BLaER1 (cell line): ENCODE measurements at regions not wholly inside any gene's neighbourhood (a gene's known extent, or its start where the extent isn't known, plus 50 kb on each side); places are given as distances from the start of the nearest gene placed in this dataset.

ENCODE experiments used
- H3K27ac ChIP-seq: shearing (Covaris generic); formaldehyde crosslinking; 2 replicates; pipeline ENCODE4 v1.8.1; 2022
- H3K27me3 ChIP-seq: shearing (Covaris generic); formaldehyde crosslinking; 2 replicates; pipeline ENCODE4 v1.8.1; 2022
- H3K36me3 ChIP-seq: shearing (Covaris generic); formaldehyde crosslinking; 2 replicates; pipeline ENCODE4 v1.8.1; 2022
- H3K4me1 ChIP-seq: shearing (Covaris generic); formaldehyde crosslinking; 2 replicates; pipeline ENCODE4 v1.8.1; 2022
- H3K4me2 ChIP-seq: shearing (Covaris generic); formaldehyde crosslinking; 2 replicates; pipeline ENCODE4 v1.8.1; 2022
- H3K4me3 ChIP-seq: shearing (Covaris generic); formaldehyde crosslinking; 2 replicates; pipeline ENCODE4 v1.8.1; 2022
- H3K9ac ChIP-seq: shearing (Covaris generic); formaldehyde crosslinking; 2 replicates; pipeline ENCODE4 v1.8.1; 2022
- H3K9me3 ChIP-seq: shearing (Covaris generic); formaldehyde crosslinking; 2 replicates; pipeline ENCODE4 v1.8.1; 2022
- H4K20me1 ChIP-seq: shearing (Covaris generic); formaldehyde crosslinking; 2 replicates; pipeline ENCODE4 v1.8.1; 2022
- Cebpa-rat ChIP-seq: shearing (Covaris generic); IDR thresholded peaks from 2 replicates; pipeline ENCODE4 v1.8.1; 2022

DNA sequence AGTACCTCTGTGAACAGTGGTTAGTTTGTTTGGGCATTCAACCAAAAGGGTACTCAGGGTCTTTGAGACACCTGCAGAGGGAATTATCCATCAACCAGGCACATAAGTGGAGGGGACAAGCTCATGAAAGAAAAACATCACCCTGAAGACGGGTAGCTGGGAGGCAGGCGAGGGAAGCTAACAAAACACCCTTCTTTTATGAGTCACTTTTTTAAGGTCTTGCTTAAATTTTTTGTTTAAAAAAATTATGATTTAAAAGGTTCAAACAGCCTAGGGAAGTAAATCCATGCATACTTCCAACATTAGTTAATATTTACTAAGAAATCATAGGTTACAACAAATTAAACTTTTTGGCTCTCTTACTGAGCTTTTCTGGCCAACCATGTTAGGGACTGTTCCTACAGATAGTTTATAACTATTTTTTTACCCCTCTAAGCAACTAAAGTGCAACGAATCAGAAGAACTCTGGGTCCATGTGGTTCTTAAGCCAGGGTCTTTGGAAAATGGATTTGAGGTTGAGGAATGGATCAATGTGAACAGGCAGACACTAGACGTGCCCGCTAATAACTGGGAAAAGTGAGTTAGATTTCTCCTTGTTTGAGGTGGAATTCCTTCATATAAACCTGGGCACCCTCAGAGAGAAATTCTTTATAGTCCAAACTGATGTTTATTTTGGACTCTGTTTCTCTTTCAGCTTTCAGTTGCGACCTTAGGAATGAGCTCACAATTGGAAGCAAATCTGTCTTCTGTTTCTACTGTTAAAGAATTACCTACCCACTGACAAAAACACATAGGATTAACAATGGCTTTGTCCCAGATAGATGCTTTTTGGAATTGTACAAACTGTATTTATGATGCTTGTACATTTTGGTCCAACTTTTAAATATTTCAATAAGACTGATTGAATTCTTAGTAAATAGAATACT, 123.0 kb downstream of the LYPLAL1 start:
- no peaks in the 10 kb centered on the region for H3K4me1 ChIP-seq
- H3K27me3 ChIP-seq: no peaks in the 10 kb centered on the region
- TF ChIP-seq Cebpa-rat: no peak
- H4K20me1 ChIP-seq: no peaks in the 10 kb centered on the region
- H3K36me3 ChIP-seq: no peaks in the 10 kb centered on the region
- no peak overlapping the region for H3K27ac ChIP-seq
- H3K4me3 ChIP-seq: no peak overlapping the region
- no peaks in the 10 kb centered on the region for H3K9me3 ChIP-seq
- no peak overlapping the region for H3K4me2 ChIP-seq
- H3K9ac ChIP-seq: no peak overlapping the region

- H4K20me1 ChIP-seq: no peaks in the 10 kb centered on the region
- no peak overlapping the region for H3K27ac ChIP-seq
- H3K4me1 ChIP-seq: no peaks in the 10 kb centered on the region
- no peak overlapping the region for H3K9ac ChIP-seq
- no peaks in the 10 kb centered on the region for H3K9me3 ChIP-seq
- no peaks in the 10 kb centered on the region for H3K36me3 ChIP-seq
- H3K4me2 ChIP-seq: no peak overlapping the region
- H3K4me3 ChIP-seq: no peak overlapping the region
- no peak for TF ChIP-seq Cebpa-rat
- H3K27me3 ChIP-seq: no peaks in the 10 kb centered on the region
These were observed 120.6 kb downstream of the LYPLAL1 start for GRCh38 chr1:219294251-219294650.

- Histone ChIP-seq H3K27ac (no peak overlapping the region), H3K9ac (no peak overlapping the region), H3K4me1 (no peaks in the 10 kb centered on the region), H3K4me2 (no peak overlapping the region), H4K20me1 (no peaks in the 10 kb centered on the region), H3K9me3 (no peaks in the 10 kb centered on the region), H3K36me3 (no peaks in the 10 kb centered on the region), H3K4me3 (no peak overlapping the region), H3K27me3 (no peaks in the 10 kb centered on the region)
- TF ChIP-seq Cebpa-rat: no peak
These were observed 119.7 kb downstream of the LYPLAL1 start for GRCh38 chr1:219293410-219293809.

- no peaks in the 10 kb centered on the region for H4K20me1 ChIP-seq
These were observed 119.3 kb downstream of the LYPLAL1 start for GRCh38 chr1:219292999-219293398.

GRCh38 chr1:219292341-219292740, 118.7 kb downstream of the LYPLAL1 start:
- H3K9ac ChIP-seq: no peak overlapping the region
- H4K20me1 ChIP-seq: no peaks in the 10 kb centered on the region
- H3K4me3 ChIP-seq: no peak overlapping the region
- no peaks in the 10 kb centered on the region for H3K9me3 ChIP-seq
- no peak overlapping the region for H3K4me2 ChIP-seq
- no peaks in the 10 kb centered on the region for H3K4me1 ChIP-seq
- no peaks in the 10 kb centered on the region for H3K36me3 ChIP-seq
- H3K27me3 ChIP-seq: no peaks in the 10 kb centered on the region
- no peak overlapping the region for H3K27ac ChIP-seq
- no peak for TF ChIP-seq Cebpa-rat

More at GRCh38 chr1:219292999-219293398, 119.3 kb downstream of the LYPLAL1 start:
- Histone ChIP-seq H3K9me3 (no peaks in the 10 kb centered on the region), H3K27me3 (no peaks in the 10 kb centered on the region), H3K4me3 (no peak overlapping the region), H3K9ac (no peak overlapping the region), H3K36me3 (no peaks in the 10 kb centered on the region), H3K4me1 (no peaks in the 10 kb centered on the region), H3K27ac (no peak overlapping the region), H3K4me2 (no peak overlapping the region)
- no peak for TF ChIP-seq Cebpa-rat

GRCh38 chr1:219289171-219289570, 115.5 kb downstream of the LYPLAL1 start:
- no peaks in the 10 kb centered on the region for H3K9me3 ChIP-seq
- no peaks in the 10 kb centered on the region for H3K4me1 ChIP-seq
- no peak overlapping the region for H3K4me3 ChIP-seq
- no peaks in the 10 kb centered on the region for H3K36me3 ChIP-seq
- H4K20me1 ChIP-seq: no peaks in the 10 kb centered on the region
- no peaks in the 10 kb centered on the region for H3K27me3 ChIP-seq
- H3K4me2 ChIP-seq: no peak overlapping the region
- no peak overlapping the region for H3K9ac ChIP-seq
- no peak for TF ChIP-seq Cebpa-rat
- H3K27ac ChIP-seq: no peak overlapping the region

DNA sequence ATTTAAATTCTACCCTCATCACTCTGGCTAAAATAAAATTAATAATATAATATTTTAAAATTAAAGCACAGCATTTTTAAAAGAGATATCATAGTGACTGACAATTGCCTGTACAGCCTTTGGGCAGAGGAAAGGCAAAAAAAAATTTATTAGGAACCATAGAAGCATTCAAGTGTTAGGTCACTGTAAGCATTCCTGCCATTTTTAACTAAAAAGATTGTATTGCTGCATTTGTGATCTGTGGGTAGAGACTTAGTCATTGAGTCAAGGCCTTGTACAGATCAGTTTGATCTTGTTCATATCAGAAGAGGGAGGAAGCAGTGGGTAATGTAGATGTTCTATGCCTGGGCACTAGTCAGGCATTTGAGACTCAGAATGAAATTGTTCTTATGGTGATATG, 109.9 kb downstream of the LYPLAL1 start:
- no peak overlapping the region for H3K9ac ChIP-seq
- H3K9me3 ChIP-seq: no peaks in the 10 kb centered on the region
- no peak overlapping the region for H3K4me3 ChIP-seq
- no peaks in the 10 kb centered on the region for H3K4me1 ChIP-seq
- no peak for TF ChIP-seq Cebpa-rat
- no peaks in the 10 kb centered on the region for H3K27me3 ChIP-seq
- H4K20me1 ChIP-seq: no peaks in the 10 kb centered on the region
- H3K4me2 ChIP-seq: no peak overlapping the region
- no peak overlapping the region for H3K27ac ChIP-seq
- no peaks in the 10 kb centered on the region for H3K36me3 ChIP-seq

DNA sequence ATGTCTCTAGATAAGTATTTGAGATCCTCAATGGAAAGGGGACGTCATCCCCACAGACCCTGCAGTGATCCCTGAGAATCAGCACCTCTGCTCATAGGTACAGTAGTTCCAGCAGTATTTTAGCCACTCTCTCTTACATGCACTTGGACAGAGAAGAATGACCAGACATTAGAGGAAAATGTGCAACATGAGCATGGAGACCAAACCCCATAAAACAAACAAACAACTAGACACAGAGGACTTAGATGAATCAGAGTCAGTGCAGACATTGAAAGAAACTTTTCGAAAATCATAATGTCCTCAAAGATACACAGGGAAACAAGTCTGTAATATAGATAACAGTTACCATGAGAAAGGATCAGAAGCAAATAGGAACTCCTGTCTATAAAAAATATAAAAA, 108.2 kb downstream of the LYPLAL1 start:
- Histone ChIP-seq H3K4me3 (no peak overlapping the region), H3K4me1 (no peaks in the 10 kb centered on the region), H3K9ac (no peak overlapping the region), H3K27me3 (no peaks in the 10 kb centered on the region), H3K36me3 (no peaks in the 10 kb centered on the region), H3K9me3 (no peaks in the 10 kb centered on the region), H3K4me2 (no peak overlapping the region), H4K20me1 (no peaks in the 10 kb centered on the region), H3K27ac (no peak overlapping the region)
- no peak for TF ChIP-seq Cebpa-rat

- Histone ChIP-seq H3K27ac (no peak overlapping the region), H3K27me3 (no peaks in the 10 kb centered on the region), H3K4me3 (no peak overlapping the region), H3K4me2 (no peak overlapping the region), H3K9me3 (no peaks in the 10 kb centered on the region), H3K36me3 (no peaks in the 10 kb centered on the region), H3K9ac (no peak overlapping the region), H4K20me1 (no peaks in the 10 kb centered on the region), H3K4me1 (no peaks in the 10 kb centered on the region)
- no peak for TF ChIP-seq Cebpa-rat
These were observed 105.5 kb downstream of the LYPLAL1 start for GRCh38 chr1:219279017-219279770.

- Histone ChIP-seq H3K9ac (no peak overlapping the region), H3K9me3 (no peaks in the 10 kb centered on the region), H3K4me3 (no peak overlapping the region), H3K27me3 (no peaks in the 10 kb centered on the region), H3K27ac (no peak overlapping the region), H3K36me3 (no peaks in the 10 kb centered on the region), H4K20me1 (no peaks in the 10 kb centered on the region), H3K4me2 (no peak overlapping the region), H3K4me1 (no peaks in the 10 kb centered on the region)
- no peak for TF ChIP-seq Cebpa-rat
These were observed 104.6 kb downstream of the LYPLAL1 start for GRCh38 chr1:219278288-219278687.
